ENCODE measurements at regions not wholly inside any gene's neighbourhood (a gene's known extent, or its start where the extent isn't known, plus 50 kb on each side); places are given as distances from the start of the nearest gene placed in this dataset.
"Not testable (repeated sequence)": the region's sequence is repeated elsewhere in the genome, so short reads cannot be mapped to it uniquely, and the experiment has no call there.

GRCh38 chr6:16039892-16040627, 88.8 kb upstream of the MYLIP start:
- not testable (repeated sequence) for DNase-seq (ENCODE audit: low spot score)

GRCh38 chr6:16038938-16039337, 89.9 kb upstream of the MYLIP start:
- no peak for DNase-seq (ENCODE audit: low spot score)

GRCh38 chr6:16035488-16036080, 93.3 kb upstream of the MYLIP start:
- no peak for DNase-seq (ENCODE audit: low spot score)

- no peak for DNase-seq (ENCODE audit: low spot score)
These were observed 95.7 kb upstream of the MYLIP start for GRCh38 chr6:16033214-16033613.

GRCh38 chr6:16031278-16031981, 97.5 kb upstream of the MYLIP start:
- DNase-seq (ENCODE audit: low spot score) = no peak

- DNase-seq (ENCODE audit: low spot score) = no peak
These were observed 99.9 kb upstream of the MYLIP start for GRCh38 chr6:16028966-16029365.

GRCh38 chr6:16020259-16020658, 108.6 kb upstream of the MYLIP start:
- DNase-seq (ENCODE audit: low spot score) = no peak

GRCh38 chr6:16019462-16019861, 109.4 kb upstream of the MYLIP start:
- DNase-seq (ENCODE audit: low spot score) = no peak

GRCh38 chr6:16018626-16019025, 110.3 kb upstream of the MYLIP start:
- no peak for DNase-seq (ENCODE audit: low spot score)

- not testable (repeated sequence) for DNase-seq (ENCODE audit: low spot score)
These were observed 114.6 kb upstream of the MYLIP start for GRCh38 chr6:16014325-16014724.

GRCh38 chr6:16007146-16007545, 121.7 kb upstream of the MYLIP start:
- DNase-seq (ENCODE audit: low spot score) = no peak

- no peak for DNase-seq (ENCODE audit: low spot score)
These were observed 122.2 kb upstream of the MYLIP start for GRCh38 chr6:16006681-16007080.

- DNase-seq (ENCODE audit: low spot score) = no peak
These were observed 123.8 kb upstream of the MYLIP start for GRCh38 chr6:16004934-16005679.

GRCh38 chr6:16003197-16003491, 125.7 kb upstream of the MYLIP start:
- DNase-seq (ENCODE audit: low spot score) = no peak

- DNase-seq (ENCODE audit: low spot score) = no peak
These were observed 126.3 kb upstream of the MYLIP start for GRCh38 chr6:16002332-16003196.

- DNase-seq (ENCODE audit: low spot score) = no peak
These were observed 127.7 kb upstream of the MYLIP start for GRCh38 chr6:16001158-16001557.

GRCh38 chr6:15999201-15999600, 129.7 kb upstream of the MYLIP start:
- DNase-seq (ENCODE audit: low spot score) = no peak

- no peak for DNase-seq (ENCODE audit: low spot score)
These were observed 131.1 kb upstream of the MYLIP start for GRCh38 chr6:15997586-15998388.

- DNase-seq (ENCODE audit: low spot score) = no peak
These were observed 132.9 kb upstream of the MYLIP start for GRCh38 chr6:15996030-15996429.

- no peak for DNase-seq (ENCODE audit: low spot score)
These were observed 133.4 kb upstream of the MYLIP start for GRCh38 chr6:15995493-15995892.

All from CD4-positive, alpha-beta T cell treated with Interleukin-15 for 4 hours (primary cell).